CD4-positive, alpha-beta T cell treated with Interleukin-17A for 4 hours (primary cell): ENCODE measurements at regions not wholly inside any gene's neighbourhood (a gene's known extent, or its start where the extent isn't known, plus 50 kb on each side); places are given as distances from the start of the nearest gene placed in this dataset.
"Not testable (repeated sequence)": the region's sequence is repeated elsewhere in the genome, so short reads cannot be mapped to it uniquely, and the experiment has no call there.

Source experiments
- DNase-seq: peaks from one replicate; pipeline ENCODE4 v3.0.0-alpha.2; 2020; ENCODE audit warnings: mixed read lengths

DNA sequence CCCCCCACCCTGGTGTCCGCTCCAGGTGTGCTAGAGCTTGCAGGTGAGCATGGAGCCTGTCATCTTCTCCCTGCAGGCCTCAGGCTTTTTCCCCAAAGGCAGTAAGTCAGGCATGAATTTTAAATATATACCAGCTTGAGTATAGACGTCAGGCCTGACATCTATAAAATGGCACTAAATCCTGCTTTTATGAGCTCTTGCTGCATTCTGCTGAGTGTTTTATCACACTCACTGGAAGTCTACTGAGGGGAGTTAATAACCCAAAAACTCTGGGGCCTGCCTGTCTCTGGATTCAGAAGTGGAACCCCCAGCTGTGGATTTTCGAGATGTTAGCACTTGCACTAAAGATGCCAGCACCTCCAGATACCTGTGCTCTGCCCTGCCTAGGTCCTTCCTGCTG lies 133.4 kb upstream of the TOP1 start:
- no peak for DNase-seq

GRCh38 chr20:40896814-40897700 lies 131.6 kb upstream of the TOP1 start:
- no peak for DNase-seq

- no peak for DNase-seq
These were observed 129.3 kb upstream of the TOP1 start for GRCh38 chr20:40899344-40899743.

DNA sequence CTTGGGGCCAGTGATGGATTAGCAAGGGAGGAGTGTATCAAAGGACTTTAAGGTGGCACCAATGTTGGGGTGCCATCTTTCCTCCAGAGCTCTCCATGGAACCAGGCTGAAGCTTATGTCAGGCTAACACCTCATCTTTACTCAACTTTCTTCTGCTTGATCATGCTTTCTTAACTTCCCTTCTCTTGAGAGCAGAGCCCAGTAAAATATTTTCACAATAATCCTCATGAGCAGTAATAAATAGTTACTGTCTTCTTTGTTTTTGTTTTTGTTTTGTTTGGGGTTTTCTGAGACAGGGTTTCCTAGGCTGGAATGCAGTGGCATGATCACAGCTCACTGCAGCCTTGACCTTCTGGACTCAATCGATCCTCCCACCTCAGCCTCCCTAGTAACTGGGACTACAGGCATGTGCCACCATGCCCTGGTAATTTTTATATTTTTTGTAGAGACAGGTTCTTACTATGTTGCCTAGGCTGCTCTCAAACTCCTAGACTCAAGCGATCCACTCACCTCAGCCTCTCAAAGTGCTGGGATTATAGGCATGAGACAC lies 127.9 kb upstream of the TOP1 start:
- no peak for DNase-seq

- no peak for DNase-seq
These were observed 126.0 kb upstream of the TOP1 start for GRCh38 chr20:40902661-40903060.

DNA sequence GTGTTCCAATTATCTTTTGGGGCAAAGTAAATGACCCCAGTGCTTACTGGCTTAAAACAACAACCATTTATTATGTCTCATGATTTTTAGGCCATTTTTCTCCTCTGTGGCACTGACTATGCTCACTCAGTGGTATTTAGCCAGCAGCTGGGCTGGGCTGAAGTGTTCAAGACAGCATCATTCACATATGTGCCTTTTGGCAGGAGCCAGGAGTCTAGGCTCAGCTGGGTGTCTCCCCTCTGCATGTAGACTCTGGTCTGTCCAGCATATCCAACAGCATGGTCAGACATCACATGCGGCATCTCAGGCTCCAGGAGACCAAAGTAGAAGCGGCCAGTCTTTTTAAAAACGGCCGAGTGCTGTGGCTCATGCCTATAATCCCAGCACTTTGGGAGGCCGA lies 120.3 kb upstream of the TOP1 start:
- no peak for DNase-seq

GRCh38 chr20:40909489-40909888 lies 119.1 kb upstream of the TOP1 start:
- DNase-seq: not testable (repeated sequence)

- not testable (repeated sequence) for DNase-seq
These were observed 118.2 kb upstream of the TOP1 start for GRCh38 chr20:40910436-40910835.

GRCh38 chr20:40911152-40911551 lies 117.5 kb upstream of the TOP1 start:
- not testable (repeated sequence) for DNase-seq

- no peak for DNase-seq
These were observed 115.1 kb upstream of the TOP1 start for GRCh38 chr20:40913224-40914185.

DNA sequence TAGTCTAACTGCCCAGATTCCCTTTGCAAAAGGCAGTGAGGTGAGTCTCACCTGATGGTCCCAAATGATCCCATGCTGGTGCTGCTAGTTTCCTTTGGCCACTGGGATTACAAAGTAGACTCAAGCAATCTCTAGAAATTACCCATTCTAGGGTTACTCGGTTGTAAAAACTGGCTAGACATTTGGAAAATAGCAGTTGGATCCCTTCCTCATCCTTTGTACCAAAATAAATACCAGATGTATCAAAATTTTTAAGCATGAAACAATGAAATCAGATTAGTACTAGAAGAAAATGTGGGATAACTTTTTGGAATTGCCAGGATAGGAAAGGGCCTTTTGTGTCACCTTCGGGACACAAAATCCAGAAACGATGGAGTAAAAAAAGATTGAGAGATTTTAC lies 112.9 kb upstream of the TOP1 start:
- DNase-seq: no peak

GRCh38 chr20:40916276-40916675 lies 112.3 kb upstream of the TOP1 start:
- no peak for DNase-seq

DNA sequence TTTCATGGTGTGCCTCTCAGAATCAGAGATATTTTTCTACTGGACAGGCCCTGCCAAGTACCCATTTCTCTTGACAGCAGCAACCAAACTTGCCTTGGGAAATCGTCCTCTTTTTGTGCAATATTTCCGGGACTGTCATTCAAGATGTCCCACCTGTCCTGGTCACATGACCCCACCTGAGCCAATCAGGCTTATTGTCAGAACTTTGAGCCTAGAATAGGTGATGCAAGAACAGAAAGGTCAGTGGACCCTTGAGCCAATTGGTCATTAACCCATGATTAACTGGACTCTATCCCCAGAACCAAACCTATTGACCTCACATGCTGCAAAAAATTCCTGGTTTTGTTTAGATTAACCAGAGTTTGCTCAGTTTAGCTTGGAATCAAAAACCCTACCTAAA lies 108.3 kb upstream of the TOP1 start:
- DNase-seq: no peak

- no peak for DNase-seq
These were observed 105.8 kb upstream of the TOP1 start for GRCh38 chr20:40922865-40923264.

DNA sequence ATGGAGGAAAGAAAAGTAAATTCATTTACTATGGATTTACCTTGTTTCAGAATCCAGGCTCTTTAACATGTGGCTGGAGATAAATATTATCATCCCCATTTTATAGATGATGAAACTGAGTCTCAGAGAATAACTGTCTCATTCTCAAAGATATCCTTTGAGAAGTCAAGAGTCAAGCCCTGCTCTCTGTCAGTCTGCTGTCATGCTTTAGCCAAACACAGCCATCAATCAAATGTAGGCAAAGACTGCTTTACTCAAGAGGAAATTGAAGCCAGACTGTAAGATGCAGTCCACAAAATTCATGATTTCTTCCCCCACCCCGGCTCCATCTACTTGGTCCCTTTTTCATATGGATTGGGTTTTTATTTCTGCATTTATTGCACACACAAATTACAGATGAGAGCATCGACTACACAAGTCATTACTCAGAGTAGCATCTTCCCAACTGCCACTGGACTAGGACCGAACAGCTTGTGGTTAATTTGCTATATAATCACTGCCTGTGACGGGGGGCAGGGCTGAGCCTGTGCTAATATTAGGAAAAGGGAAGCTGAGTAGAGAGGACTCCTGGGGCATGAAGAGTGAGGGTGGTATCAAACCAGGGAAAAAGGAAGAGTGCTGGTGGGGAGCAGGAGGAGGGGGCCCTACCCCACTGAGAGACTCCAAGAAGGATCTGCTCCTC lies 102.7 kb upstream of the TOP1 start:
- DNase-seq: no peak

DNA sequence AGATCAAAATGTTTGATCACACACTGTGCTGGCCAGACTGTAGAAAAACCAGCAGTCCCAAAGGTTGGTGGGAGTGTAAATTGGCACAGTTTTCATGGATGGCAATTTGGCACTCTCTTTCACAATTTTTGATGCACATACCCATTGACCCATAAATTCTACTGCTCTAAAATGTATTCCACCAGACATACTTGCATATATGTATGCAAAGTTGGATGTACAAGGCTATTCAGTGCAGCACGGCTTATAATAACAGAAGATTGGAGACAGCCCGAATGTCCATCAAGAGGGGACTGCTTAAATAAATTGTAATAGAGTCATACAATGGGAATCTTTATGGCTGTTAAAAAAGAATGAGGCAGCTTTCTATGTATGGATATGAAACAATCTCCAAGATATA lies 101.7 kb upstream of the TOP1 start:
- DNase-seq: no peak

GRCh38 chr20:40930561-40930960 lies 98.1 kb upstream of the TOP1 start:
- no peak for DNase-seq

GRCh38 chr20:40931410-40932044 lies 97.1 kb upstream of the TOP1 start:
- no peak for DNase-seq

DNA sequence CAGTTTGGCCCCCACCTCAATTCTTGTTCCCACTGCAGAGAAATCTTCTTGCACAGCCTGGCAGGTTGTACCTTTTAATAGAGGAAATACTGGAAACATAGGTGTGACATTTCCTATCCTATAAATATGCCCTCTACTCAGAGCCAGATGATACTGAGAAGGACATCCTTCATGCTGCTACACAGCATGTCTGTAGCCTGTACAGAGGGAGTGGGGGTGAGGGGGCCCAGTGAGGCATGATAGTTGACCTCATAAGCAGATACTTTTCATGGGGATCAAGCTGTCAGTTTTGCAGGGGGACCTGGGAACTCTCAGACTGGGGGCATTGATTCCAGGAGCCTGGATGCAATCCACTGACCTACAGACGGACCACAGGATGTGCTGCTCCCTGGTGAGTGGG lies 96.2 kb upstream of the TOP1 start:
- DNase-seq: no peak

- DNase-seq: no peak
These were observed 94.9 kb upstream of the TOP1 start for GRCh38 chr20:40933758-40934157.

GRCh38 chr20:40938020-40938419 lies 90.6 kb upstream of the TOP1 start:
- DNase-seq: no peak

DNA sequence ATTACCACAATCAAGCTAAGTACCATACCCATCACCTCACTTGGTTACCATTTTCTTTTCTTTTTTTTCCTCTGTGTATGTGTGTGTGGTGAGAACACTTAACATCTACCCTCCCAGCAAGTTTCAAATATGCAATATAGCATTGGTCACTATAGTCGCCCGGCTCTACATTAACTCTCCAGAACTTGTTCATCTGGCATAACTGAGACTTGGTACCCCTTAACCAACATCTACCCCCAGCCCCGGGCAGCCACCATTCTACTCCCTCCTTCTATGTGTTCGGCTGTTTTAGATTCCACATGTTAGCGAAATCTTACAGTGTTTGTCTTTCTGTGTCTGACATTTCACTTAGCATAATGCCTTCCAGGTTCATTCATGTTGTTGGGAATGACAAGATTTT lies 89.0 kb upstream of the TOP1 start:
- DNase-seq: no peak
